ENCODE measurements at regions not wholly inside any gene's neighbourhood (a gene's known extent, or its start where the extent isn't known, plus 50 kb on each side); places are given as distances from the start of the nearest gene placed in this dataset.
A peak's percentile ranks its signal among the peaks of the same experiment; 100 is the strongest.
"Not testable (repeated sequence)": the region's sequence is repeated elsewhere in the genome, so short reads cannot be mapped to it uniquely, and the experiment has no call there.

GRCh38 chr12:46711756-46712155, 114.0 kb downstream of the SLC38A4 start:
- DNase-seq: no peak

GRCh38 chr12:46710125-46710743, 115.6 kb downstream of the SLC38A4 start:
- no peak for DNase-seq

GRCh38 chr12:46702581-46703344, 123.0 kb downstream of the SLC38A4 start:
- no peak for DNase-seq

- no peak for DNase-seq
Measured at GRCh38 chr12:46701356-46701755, 124.4 kb downstream of the SLC38A4 start.

GRCh38 chr12:46699986-46700385, 125.8 kb downstream of the SLC38A4 start:
- DNase-seq: no peak

- no peak for DNase-seq
Measured at GRCh38 chr12:46698003-46698402, 127.8 kb downstream of the SLC38A4 start.

GRCh38 chr12:46693518-46693917, 132.3 kb downstream of the SLC38A4 start:
- no peak for DNase-seq

GRCh38 chr12:46693034-46693433, 132.8 kb downstream of the SLC38A4 start:
- no peak for DNase-seq

GRCh38 chr12:46692606-46693005, 133.2 kb downstream of the SLC38A4 start:
- no peak for DNase-seq

- no peak for DNase-seq
Measured at GRCh38 chr12:46686267-46686942, 139.4 kb downstream of the SLC38A4 start.

- DNase-seq: not testable (repeated sequence)
Measured at GRCh38 chr12:46684243-46684642, 141.6 kb downstream of the SLC38A4 start.

GRCh38 chr12:46682148-46682547, 143.6 kb downstream of the SLC38A4 start:
- no peak for DNase-seq

- no peak for DNase-seq
Measured at GRCh38 chr12:46680506-46680905, 145.3 kb downstream of the SLC38A4 start.

- no peak for DNase-seq
Measured at GRCh38 chr12:46679754-46680153, 146.0 kb downstream of the SLC38A4 start.

- DNase-seq: no peak
Measured at GRCh38 chr12:46678426-46678825, 147.4 kb downstream of the SLC38A4 start.

- DNase-seq: peak in 1 of 2 donors; percentile 15
Measured at GRCh38 chr12:46677749-46678148, 148.0 kb downstream of the SLC38A4 start.

- no peak for DNase-seq
Measured at GRCh38 chr12:46676797-46677520, 148.8 kb downstream of the SLC38A4 start.

- no peak for DNase-seq
Measured at GRCh38 chr12:46676396-46676795, 149.4 kb downstream of the SLC38A4 start.

GRCh38 chr12:46675736-46676135, 150.1 kb downstream of the SLC38A4 start:
- peak in 1 of 2 donors; percentile 35 for DNase-seq

- no peak for DNase-seq
Measured at GRCh38 chr12:46674800-46675199, 151.0 kb downstream of the SLC38A4 start.

- DNase-seq: no peak
Measured at GRCh38 chr12:46674129-46674528, 151.7 kb downstream of the SLC38A4 start.

- DNase-seq: no peak
Measured at GRCh38 chr12:46671102-46671501, 154.7 kb downstream of the SLC38A4 start.

- no peak for DNase-seq
Measured at GRCh38 chr12:46670636-46671035, 155.2 kb downstream of the SLC38A4 start.
